GM19351 (cell line): ENCODE measurements at regions not wholly inside any gene's neighbourhood (a gene's known extent, or its start where the extent isn't known, plus 50 kb on each side); places are given as distances from the start of the nearest gene placed in this dataset.

Source experiments
- ATAC-seq: cut with Tn5 transposase; IDR thresholded peaks from one replicate; pipeline ENCODE4 v1.9.1; 2021; ENCODE audit warnings: mild to moderate bottlenecking, moderate library complexity; ENCODE audit not compliant: unreplicated experiment

GRCh38 chr10:111872591-111872990 is 311.0 kb downstream of the GPAM start:
- peak; percentile 48 for ATAC-seq

GRCh38 chr10:111873041-111873440 is 310.5 kb downstream of the GPAM start:
- ATAC-seq = no peak

GRCh38 chr10:111873621-111874135 is 309.9 kb downstream of the GPAM start:
- ATAC-seq = no peak

- no peak for ATAC-seq
These were observed 309.0 kb downstream of the GPAM start for GRCh38 chr10:111874576-111874975.

GRCh38 chr10:111875725-111876124 is 307.8 kb downstream of the GPAM start:
- ATAC-seq = no peak

- no peak for ATAC-seq
These were observed 306.3 kb downstream of the GPAM start for GRCh38 chr10:111877258-111877657.

GRCh38 chr10:111879969-111880368 is 303.6 kb downstream of the GPAM start:
- ATAC-seq = no peak

- no peak for ATAC-seq
These were observed 298.5 kb downstream of the GPAM start for GRCh38 chr10:111885046-111885445.

- ATAC-seq = no peak
These were observed 297.6 kb downstream of the GPAM start for GRCh38 chr10:111885919-111886318.

GRCh38 chr10:111887266-111887665 is 296.3 kb downstream of the GPAM start:
- ATAC-seq = no peak

- ATAC-seq = no peak
These were observed 293.5 kb downstream of the GPAM start for GRCh38 chr10:111890046-111890445.

GRCh38 chr10:111916011-111916410 is 267.6 kb downstream of the GPAM start:
- no peak for ATAC-seq

- ATAC-seq = no peak
These were observed 261.7 kb downstream of the GPAM start for GRCh38 chr10:111921821-111922220.

GRCh38 chr10:111923032-111923431 is 260.5 kb downstream of the GPAM start:
- ATAC-seq = no peak

- no peak for ATAC-seq
These were observed 257.3 kb downstream of the GPAM start for GRCh38 chr10:111926286-111926685.

- no peak for ATAC-seq
These were observed 249.6 kb downstream of the GPAM start for GRCh38 chr10:111933937-111934336.

- no peak for ATAC-seq
These were observed 248.6 kb downstream of the GPAM start for GRCh38 chr10:111934931-111935330.

GRCh38 chr10:111936143-111936542 is 247.4 kb downstream of the GPAM start:
- ATAC-seq = no peak

- ATAC-seq = no peak
These were observed 239.2 kb downstream of the GPAM start for GRCh38 chr10:111944331-111944730.

GRCh38 chr10:111953949-111954348 is 229.6 kb downstream of the GPAM start:
- ATAC-seq = no peak

- ATAC-seq = no peak
These were observed 229.2 kb downstream of the GPAM start for GRCh38 chr10:111954386-111954785.

- no peak for ATAC-seq
These were observed 226.7 kb downstream of the GPAM start for GRCh38 chr10:111956841-111957240.

- ATAC-seq = no peak
These were observed 220.6 kb downstream of the GPAM start for GRCh38 chr10:111962951-111963350.

- ATAC-seq = no peak
These were observed 216.4 kb downstream of the GPAM start for GRCh38 chr10:111967116-111967515.
